HL-60 (cell line): ENCODE measurements at regions not wholly inside any gene's neighbourhood (a gene's known extent, or its start where the extent isn't known, plus 50 kb on each side); places are given as distances from the start of the nearest gene placed in this dataset.

Experiments
- DNase-seq, 2 experiments: peaks; one replicate each; pipeline ENCODE4 v3.0.0-alpha.2; 2010 to 2020; ENCODE audit warnings: low read depth in 1 of 2, low spot score in 1 of 2
- H3K27ac ChIP-seq: fragments of 250-450 bp; sonication (Bioruptor Pico); replicated peaks from 2 replicates; pipeline ENCODE4 v1.5.1; 2020; ENCODE audit warnings: mild to moderate bottlenecking, moderate library complexity
- H3K27me3 ChIP-seq: fragments of 250-450 bp; sonication (Bioruptor Pico); 2 replicates; pipeline ENCODE4 v1.5.1; 2021; ENCODE audit warnings: mild to moderate bottlenecking, moderate library complexity; ENCODE audit not compliant: insufficient read depth, poor library complexity, severe bottlenecking
- H3K4me3 ChIP-seq: replicated peaks from 2 replicates; pipeline ENCODE4 v1.5.1; 2011; ENCODE audit warnings: mild to moderate bottlenecking, control low read depth, low read length; ENCODE audit not compliant: insufficient read depth
- CTCF ChIP-seq: IDR thresholded peaks from one replicate; pipeline ENCODE4 v1.5.1; 2011; ENCODE audit warnings: low read length, control low read depth, inconsistent platforms; ENCODE audit not compliant: insufficient read depth
- GABPA ChIP-seq: IDR thresholded peaks from 2 replicates; pipeline ENCODE4 v1.6.1; 2012; ENCODE audit warnings: low read depth
- POLR2AphosphoS5 ChIP-seq: IDR thresholded peaks from 2 replicates; pipeline ENCODE4 v1.6.1; 2012; ENCODE audit warnings: low read depth
- REST ChIP-seq: IDR thresholded peaks from 2 replicates; pipeline ENCODE4 v1.6.1; 2012; ENCODE audit warnings: low read depth; ENCODE audit not compliant: insufficient replicate concordance
- SPI1 ChIP-seq: IDR thresholded peaks from 2 replicates; pipeline ENCODE4 v1.6.1; 2012; ENCODE audit warnings: low read depth, mild to moderate bottlenecking, borderline replicate concordance

GRCh38 chr1:189904509-189904908 is 573.2 kb downstream of the BRINP3 start:
- DNase-seq = no peak
- no peak overlapping the region for H3K4me3 ChIP-seq

GRCh38 chr1:189908113-189908512 is 569.6 kb downstream of the BRINP3 start:
- TF ChIP-seq REST = no peak
- DNase-seq = no peak
- Histone ChIP-seq H3K27me3 (no peaks in the 10 kb centered on the region), H3K4me3 (no peak overlapping the region), H3K27ac (no peak overlapping the region)

More at GRCh38 chr1:189904509-189904908, 573.2 kb downstream of the BRINP3 start:
- no peak for TF ChIP-seq POLR2AphosphoS5
- TF ChIP-seq GABPA = no peak
- no peak for TF ChIP-seq CTCF
- no peak for TF ChIP-seq REST
- TF ChIP-seq SPI1 = no peak
- H3K27ac ChIP-seq = no peak overlapping the region
- H3K27me3 ChIP-seq = no peaks in the 10 kb centered on the region

GRCh38 chr1:189921613-189922012 is 556.1 kb downstream of the BRINP3 start:
- H3K27ac ChIP-seq = no peak overlapping the region

More at GRCh38 chr1:189921613-189922012, 556.1 kb downstream of the BRINP3 start:
- no peak for DNase-seq
- H3K27me3 ChIP-seq = no peaks in the 10 kb centered on the region
- H3K4me3 ChIP-seq = no peak overlapping the region
- TF ChIP-seq REST (no peak), CTCF (no peak), POLR2AphosphoS5 (no peak), GABPA (no peak), SPI1 (no peak)
